ENCODE measurements at regions not wholly inside any gene's neighbourhood (a gene's known extent, or its start where the extent isn't known, plus 50 kb on each side); places are given as distances from the start of the nearest gene placed in this dataset.

GRCh38 chr16:52783616-52784015, 236.7 kb upstream of the TOX3 start:
- H4K20me1 ChIP-seq (ENCODE audit: control insufficient read depth, insufficient read depth), result no peaks in the 10 kb centered on the region
- ChIA-PET CTCF (no interaction called here), POLR2A (no interaction called here), RAD21 (ENCODE audit: unreplicated experiment) (no interaction called here), SMC1A (ENCODE audit: uncharacterized antibody, unreplicated experiment) (no interaction called here)
- no peak for ATAC-seq
- FAIRE-seq, result no peak
- H3K79me2 ChIP-seq (ENCODE audit: control insufficient read depth, insufficient read depth, low read length), result no peaks in the 10 kb centered on the region
- in situ Hi-C loops (cut with MboI), result no loop called here
- no TSS peak for BruUV-seq (replicated peaks)
- no peaks in the 10 kb centered on the region for H3K27me3 ChIP-seq (replicated peaks in 1 of 2; ENCODE audit: control insufficient read depth in 2 of 2, insufficient read depth in 2 of 2, low read length in 1 of 2)
- H3K9ac ChIP-seq (ENCODE audit: control insufficient read depth, insufficient read depth, low read length), result no peak overlapping the region
- DNase-seq (ENCODE audit: low read depth, low spot score), result no peak
- intact Hi-C loops (cut with micrococcal nuclease; ENCODE audit: unreplicated experiment), result no loop called here
- no peaks in the 10 kb centered on the region for H3K9me3 ChIP-seq (replicated peaks; ENCODE audit: control insufficient read depth, insufficient read depth, low read length)
- no peak overlapping the region for H3K4me2 ChIP-seq (ENCODE audit: control insufficient read depth, insufficient read depth)
- H3K27ac ChIP-seq (ENCODE audit: control insufficient read depth, insufficient read depth), result no peak overlapping the region
- H3K4me1 ChIP-seq (ENCODE audit: control insufficient read depth, insufficient read depth, low read length), result no peaks in the 10 kb centered on the region
- H3K36me3 ChIP-seq (ENCODE audit: control insufficient read depth in 2 of 2, insufficient read depth in 2 of 2, low read length in 1 of 2), result no peaks in the 10 kb centered on the region
- no peak overlapping the region for H3K4me3 ChIP-seq
- no peak overlapping the region for H2AFZ ChIP-seq (ENCODE audit: control insufficient read depth, low read depth, low read length)
- TF ChIP-seq ZNF687 (IDR thresholded peaks at IDR 0.05) (no peak), PAX8 (IDR thresholded peaks at IDR 0.05) (no peak), ZBTB40 (IDR thresholded peaks at IDR 0.05; ENCODE audit: borderline replicate concordance) (no peak), ZBTB11 (CRISPR knock-in tag; IDR thresholded peaks at IDR 0.05) (no peak), NFYB (IDR thresholded peaks at IDR 0.05; ENCODE audit: insufficient read depth, low read depth, low read length) (no peak), SUZ12 (IDR thresholded peaks at IDR 0.05; ENCODE audit: unreplicated experiment) (no peak), LARP7 (IDR thresholded peaks at IDR 0.05) (no peak), IRF3 (IDR thresholded peaks at IDR 0.05) (no peak), FOXK2 (IDR thresholded peaks at IDR 0.05) (no peak), YY1 (IDR thresholded peaks at IDR 0.05; ENCODE audit: low read depth, low read length) (no peak), RUNX3 (IDR thresholded peaks at IDR 0.05; ENCODE audit: low read length) (no peak), ZNF24 (IDR thresholded peaks at IDR 0.05) (no peak), TCF7 (IDR thresholded peaks at IDR 0.05; ENCODE audit: borderline replicate concordance) (no peak)

Measured in GM12878 (cell line).